GM21526 (cell line): ENCODE measurements at regions not wholly inside any gene's neighbourhood (a gene's known extent, or its start where the extent isn't known, plus 50 kb on each side); places are given as distances from the start of the nearest gene placed in this dataset.
"Not testable (repeated sequence)": the region's sequence is repeated elsewhere in the genome, so short reads cannot be mapped to it uniquely, and the experiment has no call there.

ENCODE experiments used
- ATAC-seq: cut with Tn5 transposase; IDR thresholded peaks from one replicate; pipeline ENCODE4 v1.9.1; 2021; ENCODE audit warnings: moderate library complexity; ENCODE audit not compliant: unreplicated experiment, low FRiP score

- no peak for ATAC-seq
These were observed 777.4 kb downstream of the DSC3 start for GRCh38 chr18:30265190-30265589.

GRCh38 chr18:30254331-30254730 is 788.2 kb downstream of the DSC3 start:
- ATAC-seq = no peak

- ATAC-seq = no peak
These were observed 794.5 kb downstream of the DSC3 start for GRCh38 chr18:30248056-30248455.

GRCh38 chr18:30245766-30246455 is 796.6 kb downstream of the DSC3 start:
- no peak for ATAC-seq

GRCh38 chr18:30234755-30235154 is 807.8 kb downstream of the DSC3 start:
- ATAC-seq = no peak

GRCh38 chr18:30211112-30211511 is 831.4 kb downstream of the DSC3 start:
- ATAC-seq = no peak

GRCh38 chr18:30208546-30208945 is 834.0 kb downstream of the DSC3 start:
- ATAC-seq = no peak

- no peak for ATAC-seq
These were observed 850.3 kb downstream of the DSC3 start for GRCh38 chr18:30192216-30192615.

GRCh38 chr18:30186245-30186644 is 856.3 kb downstream of the DSC3 start:
- ATAC-seq = no peak

GRCh38 chr18:30177056-30177455 is 865.5 kb downstream of the DSC3 start:
- no peak for ATAC-seq

- no peak for ATAC-seq
These were observed 866.8 kb downstream of the DSC3 start for GRCh38 chr18:30175621-30176225.

GRCh38 chr18:30175061-30175574 is 867.4 kb downstream of the DSC3 start:
- no peak for ATAC-seq

- no peak for ATAC-seq
These were observed 879.0 kb downstream of the DSC3 start for GRCh38 chr18:30163573-30163972.

- no peak for ATAC-seq
These were observed 882.4 kb downstream of the DSC3 start for GRCh38 chr18:30160124-30160523.

GRCh38 chr18:30150586-30151250 is 891.8 kb downstream of the DSC3 start:
- ATAC-seq = no peak

- no peak for ATAC-seq
These were observed 893.0 kb downstream of the DSC3 start for GRCh38 chr18:30149585-30149984.

GRCh38 chr18:30142870-30143269 is 899.7 kb downstream of the DSC3 start:
- ATAC-seq = no peak

GRCh38 chr18:30142248-30142647 is 900.3 kb downstream of the DSC3 start:
- ATAC-seq = no peak

- ATAC-seq = not testable (repeated sequence)
These were observed 901.0 kb downstream of the DSC3 start for GRCh38 chr18:30141506-30141905.

GRCh38 chr18:30139631-30140287 is 902.8 kb downstream of the DSC3 start:
- ATAC-seq = no peak

- ATAC-seq = no peak
These were observed 906.6 kb downstream of the DSC3 start for GRCh38 chr18:30135938-30136337.
